Gastroesophageal sphincter (tissue), 4 donors: ENCODE measurements at regions not wholly inside any gene's neighbourhood (a gene's known extent, or its start where the extent isn't known, plus 50 kb on each side); places are given as distances from the start of the nearest gene placed in this dataset.

Source experiments
- ATAC-seq: fragments of 150-250 bp; one replicate; pipeline ENCODE4 v1.9.1; 2016; ENCODE audit warnings: mild to moderate bottlenecking, moderate library complexity
- H3K27ac ChIP-seq, 4 donors: fragments of 200-600 bp; sonication (generic) in 3 of 4; 1 replicate in 3 of 4; 2 replicates in 1 of 4; pipeline ENCODE4 v1.5.1; 2016 to 2019
- H3K27me3 ChIP-seq: fragments of 200-600 bp; sonication (generic); one replicate; pipeline ENCODE4 v1.5.1; 2019
- H3K36me3 ChIP-seq, 2 donors: fragments of 200-600 bp; sonication (generic); one replicate each; pipeline ENCODE4 v1.5.1; 2019; ENCODE audit warnings: control low read depth in 1 of 2
- H3K4me1 ChIP-seq, 3 donors: fragments of 200-600 bp; sonication (generic); 1 replicate in 2 of 3; 2 replicates in 1 of 3; pipeline ENCODE4 v1.5.1; 2016 to 2019; ENCODE audit warnings: control low read depth in 2 of 3
- H3K4me3 ChIP-seq, 2 donors: fragments of 200-600 bp; sonication (generic); one replicate each; pipeline ENCODE4 v1.5.1; 2019; ENCODE audit warnings: mild to moderate bottlenecking in 1 of 2, moderate library complexity in 1 of 2
- H3K9me3 ChIP-seq, 3 donors: fragments of 200-600 bp; sonication (generic); one replicate each; pipeline ENCODE4 v1.5.1; 2017 to 2019; ENCODE audit warnings: control low read depth in 2 of 3
- EP300 ChIP-seq: sonication (generic); formaldehyde crosslinking; IDR thresholded peaks from one replicate; pipeline ENCODE4 v1.6.1; 2017; ENCODE audit warnings: antibody characterized with exemption, mild to moderate bottlenecking
- POLR2A ChIP-seq, 2 donors: fragments of 450-650 bp; IDR thresholded peaks; one replicate each; pipeline ENCODE4 v1.6.1; 2017; ENCODE audit warnings: antibody characterized with exemption in 2 of 2, mild to moderate bottlenecking in 2 of 2, moderate library complexity in 1 of 2
- POLR2AphosphoS5 ChIP-seq: sonication (generic); formaldehyde crosslinking; IDR thresholded peaks from one replicate; pipeline ENCODE4 v1.6.1; 2017; ENCODE audit warnings: antibody characterized with exemption
- WGBS, 2 donors: methylation state at CpG; one replicate each; pipeline ENCODE4 v1.1.5; 2018; ENCODE audit warnings: low coverage in 1 of 2; 5-methylcytosine and 5-hydroxymethylcytosine counted together
- TF ChIP-seq, protein P1 (sequence below), 4 experiments: fragments of 200-600 bp in 2 of 4; fragments of 450-650 bp in 2 of 4; sonication (generic) in 1 of 4; IDR thresholded peaks; one replicate each; pipeline ENCODE4 v1.5.1; 2017 to 2019; ENCODE audit warnings: antibody characterized with exemption in 4 of 4, mild to moderate bottlenecking in 2 of 4, moderate library complexity in 2 of 4

DNA sequence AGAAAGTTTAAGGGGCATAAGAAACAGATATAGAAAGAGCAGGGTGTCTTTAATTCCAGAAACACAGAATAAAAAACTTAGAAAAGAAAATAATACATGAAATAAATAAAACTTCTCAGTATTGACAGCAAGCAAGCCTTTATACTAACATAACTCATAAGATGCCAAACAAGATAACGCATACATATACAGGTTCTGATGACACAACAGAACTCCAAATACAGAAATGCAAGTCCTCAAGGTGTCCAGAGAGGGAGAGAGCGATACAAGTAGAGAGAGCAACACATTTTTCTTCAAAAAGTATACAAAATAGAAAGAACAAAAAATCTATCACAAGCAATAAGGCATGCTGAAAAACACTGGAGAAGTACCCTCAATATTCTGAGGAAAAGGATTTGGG lies 314.6 kb upstream of the POM121L12 start:
- no peak for ATAC-seq
- no peak overlapping the region for H3K27ac ChIP-seq
- H3K36me3 ChIP-seq, result no peaks in the 10 kb centered on the region
- no peaks in the 10 kb centered on the region for H3K9me3 ChIP-seq
- H3K27me3 ChIP-seq, result no peaks in the 10 kb centered on the region
- no peak for TF ChIP-seq EP300
- TF ChIP-seq, protein P1, sequence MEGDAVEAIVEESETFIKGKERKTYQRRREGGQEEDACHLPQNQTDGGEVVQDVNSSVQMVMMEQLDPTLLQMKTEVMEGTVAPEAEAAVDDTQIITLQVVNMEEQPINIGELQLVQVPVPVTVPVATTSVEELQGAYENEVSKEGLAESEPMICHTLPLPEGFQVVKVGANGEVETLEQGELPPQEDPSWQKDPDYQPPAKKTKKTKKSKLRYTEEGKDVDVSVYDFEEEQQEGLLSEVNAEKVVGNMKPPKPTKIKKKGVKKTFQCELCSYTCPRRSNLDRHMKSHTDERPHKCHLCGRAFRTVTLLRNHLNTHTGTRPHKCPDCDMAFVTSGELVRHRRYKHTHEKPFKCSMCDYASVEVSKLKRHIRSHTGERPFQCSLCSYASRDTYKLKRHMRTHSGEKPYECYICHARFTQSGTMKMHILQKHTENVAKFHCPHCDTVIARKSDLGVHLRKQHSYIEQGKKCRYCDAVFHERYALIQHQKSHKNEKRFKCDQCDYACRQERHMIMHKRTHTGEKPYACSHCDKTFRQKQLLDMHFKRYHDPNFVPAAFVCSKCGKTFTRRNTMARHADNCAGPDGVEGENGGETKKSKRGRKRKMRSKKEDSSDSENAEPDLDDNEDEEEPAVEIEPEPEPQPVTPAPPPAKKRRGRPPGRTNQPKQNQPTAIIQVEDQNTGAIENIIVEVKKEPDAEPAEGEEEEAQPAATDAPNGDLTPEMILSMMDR (IDR thresholded peaks at IDR 0.05), result no peak
- no peak for TF ChIP-seq POLR2A (IDR thresholded peaks at IDR 0.05)
- no peak for TF ChIP-seq POLR2AphosphoS5
- no peaks in the 10 kb centered on the region for H3K4me1 ChIP-seq
- 83 to 93% methylated on average over 2 of the region's 2 CpGs for WGBS, 2 donors
- no peak overlapping the region for H3K4me3 ChIP-seq

DNA sequence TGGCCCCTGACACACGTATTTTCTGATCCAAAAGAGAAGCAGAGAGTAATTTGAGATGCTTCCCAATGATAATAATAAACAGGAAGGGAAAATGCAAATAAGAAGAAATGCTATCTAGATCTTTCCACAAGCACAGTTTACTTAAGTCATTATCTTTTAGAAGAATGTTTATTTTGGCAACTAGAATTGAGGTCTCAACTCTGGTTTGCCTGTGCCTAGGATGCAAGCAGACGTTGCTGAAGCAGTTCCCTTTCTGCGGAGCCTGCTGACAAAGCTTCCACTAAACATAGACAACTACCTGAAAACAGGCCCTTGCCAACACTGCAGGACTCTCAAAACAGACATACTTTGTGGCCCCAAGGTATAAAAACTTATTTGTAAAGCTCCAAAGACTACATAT lies 315.8 kb upstream of the POM121L12 start:
- no peaks in the 10 kb centered on the region for H3K27me3 ChIP-seq
- no peak overlapping the region for H3K27ac ChIP-seq
- H3K4me1 ChIP-seq, result no peaks in the 10 kb centered on the region
- 45% methylated on average over 3 of the region's 3 CpGs; no CpG with 5 or more reads in 1 of the 2 donors for WGBS, 2 donors
- no peaks in the 10 kb centered on the region for H3K9me3 ChIP-seq
- no peak overlapping the region for H3K4me3 ChIP-seq
- no peaks in the 10 kb centered on the region for H3K36me3 ChIP-seq
- no peak for ATAC-seq
- no peak for TF ChIP-seq POLR2A (IDR thresholded peaks at IDR 0.05)
- TF ChIP-seq, protein P1 (IDR thresholded peaks at IDR 0.05), result no peak
- TF ChIP-seq POLR2AphosphoS5, result no peak
- no peak for TF ChIP-seq EP300

DNA sequence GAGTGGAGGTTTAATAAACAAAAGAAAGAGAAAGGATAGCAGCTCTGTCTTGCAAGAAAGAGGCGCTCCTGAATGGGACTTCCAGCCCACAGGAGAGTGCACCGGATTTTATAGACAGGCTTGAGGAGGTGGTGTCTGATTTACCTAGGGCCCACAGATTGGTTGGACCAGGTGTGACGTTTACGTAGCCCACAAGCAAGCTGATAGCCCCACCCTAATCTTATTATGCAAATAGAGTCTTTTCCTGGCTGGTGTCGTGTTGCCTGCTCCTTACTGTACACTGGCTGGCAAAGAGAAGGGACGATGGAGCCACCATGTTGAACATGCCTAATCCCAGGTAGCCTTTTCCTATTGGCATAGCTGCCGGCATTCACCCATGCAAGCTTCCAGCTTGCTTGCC lies 319.7 kb upstream of the POM121L12 start:
- no peak for ATAC-seq
- TF ChIP-seq POLR2AphosphoS5 (no peak), POLR2A (IDR thresholded peaks at IDR 0.05) (no peak)
- TF ChIP-seq, protein P1 (IDR thresholded peaks at IDR 0.05), result no peak
- Histone ChIP-seq H3K4me1 (no peaks in the 10 kb centered on the region), H3K4me3 (no peak overlapping the region), H3K9me3 (no peaks in the 10 kb centered on the region), H3K27ac (no peak overlapping the region), H3K36me3 (no peaks in the 10 kb centered on the region), H3K27me3 (no peaks in the 10 kb centered on the region)
- whole genome bisulfite sequencing, 2 donors, result 89 to 100% methylated on average over 5 of the region's 7 CpGs

DNA sequence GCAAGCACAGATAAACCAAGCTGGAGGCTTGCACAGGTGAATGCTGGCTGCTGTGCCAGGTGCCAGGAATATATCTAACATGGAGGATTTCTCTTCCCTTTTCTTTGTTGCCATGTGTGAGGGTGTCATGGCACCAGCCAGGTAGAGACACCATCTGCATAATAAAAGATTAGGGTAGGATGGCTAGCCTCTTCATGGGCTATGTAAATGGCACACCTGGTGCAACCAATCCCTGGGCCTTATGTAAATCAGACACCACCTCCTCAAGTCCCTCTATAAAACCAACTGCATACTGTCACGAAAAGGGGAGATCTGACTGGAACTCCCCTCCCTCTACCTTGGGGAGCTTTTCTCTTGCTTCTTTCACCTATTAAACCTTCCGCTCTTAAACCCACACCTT lies 322.5 kb upstream of the POM121L12 start:
- Histone ChIP-seq H3K4me3 (no peak overlapping the region), H3K4me1 (no peaks in the 10 kb centered on the region), H3K27me3 (no peaks in the 10 kb centered on the region), H3K27ac (no peak overlapping the region), H3K36me3 (no peaks in the 10 kb centered on the region), H3K9me3 (peaks cover 0 to 13% (median 0%) of the 10 kb centered on the region in 3 donors)
- no peak for ATAC-seq
- TF ChIP-seq, protein P1 (IDR thresholded peaks at IDR 0.05), result no peak
- TF ChIP-seq POLR2AphosphoS5 (no peak), EP300 (no peak), POLR2A (IDR thresholded peaks at IDR 0.05) (no peak)
- 83 to 94% methylated on average over 1 to 2 of the region's 2 CpGs for WGBS, 2 donors

DNA sequence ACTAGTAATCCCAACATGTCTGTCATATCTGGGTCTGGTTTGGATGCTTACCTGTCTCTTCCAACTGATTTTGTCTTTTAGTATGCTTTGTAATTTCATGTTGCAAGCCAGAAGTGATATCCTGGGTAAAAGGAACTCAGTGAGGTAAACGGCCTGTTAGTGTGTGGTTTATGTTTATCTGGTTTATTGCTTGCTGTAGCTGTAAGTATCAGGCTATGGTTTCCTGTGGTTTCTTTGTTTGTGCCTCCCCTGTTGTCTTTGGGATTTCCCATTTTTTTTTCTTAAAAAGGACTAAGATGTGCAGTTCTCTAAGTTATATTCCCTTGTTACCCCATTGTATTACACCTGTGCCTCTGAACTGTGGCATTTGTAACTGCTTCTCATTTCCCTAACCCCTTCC lies 323.5 kb upstream of the POM121L12 start:
- no peak overlapping the region for H3K4me3 ChIP-seq
- no peaks in the 10 kb centered on the region for H3K4me1 ChIP-seq
- H3K27me3 ChIP-seq, result no peaks in the 10 kb centered on the region
- no peak overlapping the region for H3K27ac ChIP-seq
- peaks cover 0 to 13% (median 0%) of the 10 kb centered on the region in 3 donors for H3K9me3 ChIP-seq
- no peak for TF ChIP-seq POLR2AphosphoS5
- TF ChIP-seq EP300, result no peak
- TF ChIP-seq, protein P1 (IDR thresholded peaks at IDR 0.05), result no peak
- TF ChIP-seq POLR2A (IDR thresholded peaks at IDR 0.05), result no peak
- WGBS, 2 donors, result 73 to 100% methylated on average over 1 of the region's 1 CpG
- no peak for ATAC-seq
- no peaks in the 10 kb centered on the region for H3K36me3 ChIP-seq
